Ovary (tissue), 7 donors: ENCODE measurements at regions not wholly inside any gene's neighbourhood (a gene's known extent, or its start where the extent isn't known, plus 50 kb on each side); places are given as distances from the start of the nearest gene placed in this dataset.

ENCODE experiments used
- DNase-seq, 5 donors: peaks; one replicate each; pipeline ENCODE4 v3.0.0-alpha.2; 2019 to 2020
- H3K27ac ChIP-seq, 2 donors: fragments of 200-600 bp; one replicate each; pipeline versions ENCODE4 v1.5.1 to v1.8.0; 2019 to 2022
- H3K27me3 ChIP-seq: fragments of 200-600 bp; one replicate; pipeline ENCODE4 v1.8.0; 2022
- H3K36me3 ChIP-seq: fragments of 200-600 bp; sonication (generic); one replicate; pipeline ENCODE4 v1.5.1; 2019
- H3K4me1 ChIP-seq: one replicate; pipeline ENCODE4 v1.8.1; 2013; ENCODE audit warnings: mild to moderate bottlenecking, moderate library complexity; ENCODE audit not compliant: insufficient read depth
- H3K4me3 ChIP-seq: fragments of 200-600 bp; sonication (generic); one replicate; pipeline ENCODE4 v1.5.1; 2017
- H3K9me3 ChIP-seq, 2 donors: fragments of 200-600 bp in 1 of 2; sonication (generic) in 1 of 2; one replicate each; pipeline versions ENCODE4 v1.5.1 to v1.8.1; 2013 to 2019; ENCODE audit warnings: mild to moderate bottlenecking in 1 of 2, moderate library complexity in 1 of 2
- EP300 ChIP-seq: sonication (generic); formaldehyde crosslinking; IDR thresholded peaks from one replicate; pipeline ENCODE4 v1.6.1; 2017; ENCODE audit warnings: antibody characterized with exemption
- POLR2A ChIP-seq: fragments of 450-650 bp; IDR thresholded peaks from one replicate; pipeline ENCODE4 v1.6.1; 2017; ENCODE audit warnings: antibody characterized with exemption, mild to moderate bottlenecking, moderate library complexity
- WGBS, 3 donors: extraction: QIAGEN DNeasy Blood & Tissue Kit in 1 of 3; methylation state at CpG; one replicate each; pipeline versions ENCODE4 v1.1.5 to v1.1.7; 2013 to 2017; 5-methylcytosine and 5-hydroxymethylcytosine counted together
- intact Hi-C, 4 donors: fragments of 100-400 bp; cut with DNase I; formaldehyde crosslinking; loops; one replicate each; pipeline versions ENCODE4 v1.11.0 to v1.15.1; 2022 to 2023
- TF ChIP-seq, protein P1 (sequence below), 3 donors: fragments of 450-650 bp in 2 of 3; fragments of 200-600 bp in 1 of 3; IDR thresholded peaks; one replicate each; pipeline versions ENCODE4 v1.5.1 to v1.8.0; 2016 to 2022; ENCODE audit warnings: antibody characterized with exemption in 3 of 3, mild to moderate bottlenecking in 1 of 3
- donor health status: DM: no; HTN: no; CAD: no; lungs with moderate emphysema.
- donor health status: DM: no; HTN: no; CAD: no.
- donor health status: Bipolar disorder and iron deficiency.
- donor health status: DM: no; HTN: no; CAD: no.
- donor health status: DM: yes; HTN: yes; CAD: no.

DNA sequence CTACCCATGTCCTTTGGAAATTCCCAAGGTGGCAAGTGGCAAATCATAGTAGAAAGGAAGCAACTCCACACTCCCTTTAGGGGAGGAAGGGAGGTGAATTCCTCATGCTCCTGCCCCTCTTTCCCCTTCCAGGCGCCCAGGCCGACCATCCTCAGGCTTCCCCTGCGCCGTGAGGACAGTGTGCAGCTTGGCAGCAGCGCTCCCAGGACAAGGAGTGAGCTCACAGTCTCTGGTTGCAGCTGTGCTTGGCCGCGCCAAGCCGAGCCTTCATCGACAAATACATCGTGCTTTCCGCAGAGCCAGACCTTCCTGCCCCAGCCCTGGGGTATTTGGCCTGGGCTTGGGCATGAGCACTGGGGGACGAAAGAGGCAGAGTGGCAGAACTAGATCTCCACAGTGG is 112.6 kb downstream of the ENGASE start:
- DNase-seq, result no peak
- no peak overlapping the region for H3K27ac ChIP-seq
- no peaks in the 10 kb centered on the region for H3K36me3 ChIP-seq
- no peaks in the 10 kb centered on the region for H3K9me3 ChIP-seq
- no peaks in the 10 kb centered on the region for H3K4me1 ChIP-seq
- intact Hi-C loops, result no loop called here
- TF ChIP-seq, protein P1, sequence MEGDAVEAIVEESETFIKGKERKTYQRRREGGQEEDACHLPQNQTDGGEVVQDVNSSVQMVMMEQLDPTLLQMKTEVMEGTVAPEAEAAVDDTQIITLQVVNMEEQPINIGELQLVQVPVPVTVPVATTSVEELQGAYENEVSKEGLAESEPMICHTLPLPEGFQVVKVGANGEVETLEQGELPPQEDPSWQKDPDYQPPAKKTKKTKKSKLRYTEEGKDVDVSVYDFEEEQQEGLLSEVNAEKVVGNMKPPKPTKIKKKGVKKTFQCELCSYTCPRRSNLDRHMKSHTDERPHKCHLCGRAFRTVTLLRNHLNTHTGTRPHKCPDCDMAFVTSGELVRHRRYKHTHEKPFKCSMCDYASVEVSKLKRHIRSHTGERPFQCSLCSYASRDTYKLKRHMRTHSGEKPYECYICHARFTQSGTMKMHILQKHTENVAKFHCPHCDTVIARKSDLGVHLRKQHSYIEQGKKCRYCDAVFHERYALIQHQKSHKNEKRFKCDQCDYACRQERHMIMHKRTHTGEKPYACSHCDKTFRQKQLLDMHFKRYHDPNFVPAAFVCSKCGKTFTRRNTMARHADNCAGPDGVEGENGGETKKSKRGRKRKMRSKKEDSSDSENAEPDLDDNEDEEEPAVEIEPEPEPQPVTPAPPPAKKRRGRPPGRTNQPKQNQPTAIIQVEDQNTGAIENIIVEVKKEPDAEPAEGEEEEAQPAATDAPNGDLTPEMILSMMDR (IDR thresholded peaks at IDR 0.05), result no peak
- no peak for TF ChIP-seq EP300
- no peak for TF ChIP-seq POLR2A
- H3K27me3 ChIP-seq, result no peaks in the 10 kb centered on the region
- 67 to 72% (median 70%) methylated on average over 12 of the region's 12 CpGs for WGBS, 3 donors
- H3K4me3 ChIP-seq, result no peak overlapping the region

DNA sequence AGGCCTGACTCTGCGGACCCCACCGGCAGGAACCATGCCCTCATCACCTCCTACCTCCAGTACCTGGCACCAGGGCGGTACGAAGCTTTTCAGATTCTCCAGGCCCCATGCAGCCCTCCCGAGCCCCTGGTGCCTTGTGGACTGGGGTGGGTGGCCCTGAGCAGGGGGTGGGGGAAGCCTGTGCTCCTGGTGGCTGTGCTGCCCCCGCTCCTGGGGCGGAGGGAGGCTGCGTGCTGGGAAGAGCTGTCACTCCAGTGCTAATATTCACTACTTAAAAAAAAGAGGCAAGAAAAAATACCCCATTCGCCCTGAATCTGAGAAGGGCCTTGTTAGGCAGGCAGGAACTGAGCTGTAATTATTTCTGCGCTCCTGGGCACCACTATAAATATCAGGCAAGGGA is 111.8 kb downstream of the ENGASE start:
- no peak overlapping the region for H3K4me3 ChIP-seq
- no peaks in the 10 kb centered on the region for H3K4me1 ChIP-seq
- H3K27ac ChIP-seq, result no peak overlapping the region
- H3K36me3 ChIP-seq, result no peaks in the 10 kb centered on the region
- no peaks in the 10 kb centered on the region for H3K27me3 ChIP-seq
- H3K9me3 ChIP-seq, result no peaks in the 10 kb centered on the region
- no peak for DNase-seq
- intact Hi-C loops, result no loop called here
- 23 to 39% (median 25%) methylated on average over 10 of the region's 10 CpGs for WGBS, 3 donors
- TF ChIP-seq EP300 (no peak), POLR2A (no peak)
- TF ChIP-seq, protein P1 (IDR thresholded peaks at IDR 0.05), result no peak

DNA sequence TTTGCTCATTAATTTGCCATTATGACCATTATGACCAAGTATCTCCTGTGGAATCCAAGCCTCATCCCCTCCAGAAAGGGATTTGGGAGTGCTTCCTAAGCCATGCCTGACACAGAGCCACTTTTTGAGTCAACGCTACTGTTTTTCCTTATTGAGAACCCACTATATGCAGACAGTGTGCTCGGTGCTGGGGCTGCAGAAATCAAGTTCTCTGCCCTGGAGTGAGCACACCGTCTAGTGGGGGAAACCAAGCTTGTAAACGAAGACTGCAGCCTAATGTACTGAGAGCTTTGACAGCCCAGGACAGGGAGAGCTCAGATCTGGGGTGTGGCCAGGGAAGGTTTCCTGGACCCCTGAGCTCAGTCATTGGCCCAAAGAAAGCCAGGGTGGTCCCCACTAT is 111.0 kb downstream of the ENGASE start:
- Histone ChIP-seq H3K36me3 (no peaks in the 10 kb centered on the region), H3K27me3 (no peaks in the 10 kb centered on the region), H3K27ac (no peak overlapping the region), H3K4me1 (no peaks in the 10 kb centered on the region), H3K9me3 (no peaks in the 10 kb centered on the region), H3K4me3 (no peak overlapping the region)
- DNase-seq, result no peak
- TF ChIP-seq EP300, result no peak
- no peak for TF ChIP-seq POLR2A
- TF ChIP-seq, protein P1 (IDR thresholded peaks at IDR 0.05), result no peak
- intact Hi-C loops, result no loop called here
- WGBS, 3 donors, result 65 to 81% (median 77%) methylated on average over 4 of the region's 4 CpGs

DNA sequence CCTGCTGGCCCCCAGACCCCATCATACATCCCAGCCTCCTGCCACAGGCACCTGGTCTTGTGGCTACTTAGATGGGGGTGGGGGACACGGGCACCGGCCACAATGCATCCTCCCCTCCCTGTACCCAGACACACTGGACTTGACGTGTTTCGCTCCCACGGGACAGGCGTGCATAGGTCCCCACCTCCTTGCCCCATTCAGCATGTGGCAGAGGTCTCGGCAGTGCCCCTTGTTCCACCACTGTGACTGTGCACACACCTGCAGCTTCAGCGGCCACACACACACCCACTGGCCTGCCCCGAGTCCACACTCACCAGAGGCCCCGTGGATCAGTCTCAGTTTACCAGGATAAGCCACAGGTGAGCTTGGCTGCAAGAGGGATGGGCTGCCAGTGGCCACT is 109.6 kb downstream of the ENGASE start:
- WGBS, 3 donors, result 48 to 55% (median 48%) methylated on average over 10 of the region's 10 CpGs
- H3K9me3 ChIP-seq, result no peaks in the 10 kb centered on the region
- H3K27me3 ChIP-seq, result no peaks in the 10 kb centered on the region
- TF ChIP-seq POLR2A (no peak), EP300 (no peak)
- TF ChIP-seq, protein P1 (IDR thresholded peaks at IDR 0.05), result no peak
- DNase-seq, result no peak
- intact Hi-C loops, result no loop called here
- H3K27ac ChIP-seq, result no peak overlapping the region
- H3K4me1 ChIP-seq, result no peaks in the 10 kb centered on the region
- no peaks in the 10 kb centered on the region for H3K36me3 ChIP-seq
- no peak overlapping the region for H3K4me3 ChIP-seq
